Type B pancreatic cell (in vitro differentiated cells): ENCODE measurements at regions not wholly inside any gene's neighbourhood (a gene's known extent, or its start where the extent isn't known, plus 50 kb on each side); places are given as distances from the start of the nearest gene placed in this dataset.
"Not testable (repeated sequence)": the region's sequence is repeated elsewhere in the genome, so short reads cannot be mapped to it uniquely, and the experiment has no call there.

Experiments used
- DNase-seq: peaks from one replicate; pipeline ENCODE4 v3.0.0; 2021; ENCODE audit warnings: mixed read lengths; ENCODE audit not compliant: unreplicated experiment; ENCODE audit errors: extremely low spot score
- H3K27ac Mint-ChIP-seq: 2 replicates; pipeline ENCODE4 v1.8.0; 2021; ENCODE audit warnings: mild to moderate bottlenecking, mixed read lengths
- H3K27me3 Mint-ChIP-seq: 2 replicates; pipeline ENCODE4 v1.8.0; 2021; ENCODE audit warnings: mixed read lengths
- H3K36me3 Mint-ChIP-seq: 2 replicates; pipeline ENCODE4 v1.8.0; 2021; ENCODE audit warnings: mixed read lengths
- H3K4me1 Mint-ChIP-seq: one replicate; pipeline ENCODE4 v1.8.0; 2021; ENCODE audit warnings: mixed read lengths; ENCODE audit not compliant: unreplicated experiment
- H3K4me3 Mint-ChIP-seq: 2 replicates; pipeline ENCODE4 v1.8.0; 2021; ENCODE audit warnings: mild to moderate bottlenecking, mixed read lengths
- H3K9me3 Mint-ChIP-seq: 2 replicates; pipeline ENCODE4 v1.8.0; 2021; ENCODE audit warnings: mixed read lengths
- TF ChIP-seq, protein P1 (sequence below): fragments of 200-600 bp; sonication (generic); conservative IDR thresholded peaks from 2 replicates; pipeline ENCODE4 v1.5.0; 2021; ENCODE audit warnings: antibody characterized with exemption, mild to moderate bottlenecking

DNA sequence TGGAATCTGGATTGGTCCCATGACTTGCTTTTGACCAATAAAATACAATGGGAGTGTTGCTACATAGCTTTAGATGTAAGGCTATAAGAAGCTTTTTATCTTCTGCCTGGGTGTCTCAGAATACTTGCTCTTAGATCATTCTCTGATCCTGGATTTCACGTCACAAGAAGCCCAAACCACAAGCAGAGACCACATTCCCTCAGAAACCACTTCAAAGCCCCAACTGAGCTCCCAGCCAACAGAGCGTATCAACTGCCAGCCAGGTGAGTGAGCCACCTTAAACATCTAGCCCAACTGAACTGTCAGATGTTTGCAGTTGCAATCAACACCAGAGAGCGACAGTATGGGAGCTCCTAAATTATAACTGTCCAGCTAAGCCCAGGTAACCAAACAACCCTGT is 687.1 kb downstream of the TLE1 start:
- Mint-ChIP-seq H3K36me3 (no peaks in the 10 kb centered on the region), H3K27ac (no peak overlapping the region)
- no peak for DNase-seq

GRCh38 chr9:80995759-80996158 is 693.6 kb downstream of the TLE1 start:
- H3K27me3 Mint-ChIP-seq = no peaks in the 10 kb centered on the region
- no peaks in the 10 kb centered on the region for H3K4me1 Mint-ChIP-seq
- TF ChIP-seq, protein P1, sequence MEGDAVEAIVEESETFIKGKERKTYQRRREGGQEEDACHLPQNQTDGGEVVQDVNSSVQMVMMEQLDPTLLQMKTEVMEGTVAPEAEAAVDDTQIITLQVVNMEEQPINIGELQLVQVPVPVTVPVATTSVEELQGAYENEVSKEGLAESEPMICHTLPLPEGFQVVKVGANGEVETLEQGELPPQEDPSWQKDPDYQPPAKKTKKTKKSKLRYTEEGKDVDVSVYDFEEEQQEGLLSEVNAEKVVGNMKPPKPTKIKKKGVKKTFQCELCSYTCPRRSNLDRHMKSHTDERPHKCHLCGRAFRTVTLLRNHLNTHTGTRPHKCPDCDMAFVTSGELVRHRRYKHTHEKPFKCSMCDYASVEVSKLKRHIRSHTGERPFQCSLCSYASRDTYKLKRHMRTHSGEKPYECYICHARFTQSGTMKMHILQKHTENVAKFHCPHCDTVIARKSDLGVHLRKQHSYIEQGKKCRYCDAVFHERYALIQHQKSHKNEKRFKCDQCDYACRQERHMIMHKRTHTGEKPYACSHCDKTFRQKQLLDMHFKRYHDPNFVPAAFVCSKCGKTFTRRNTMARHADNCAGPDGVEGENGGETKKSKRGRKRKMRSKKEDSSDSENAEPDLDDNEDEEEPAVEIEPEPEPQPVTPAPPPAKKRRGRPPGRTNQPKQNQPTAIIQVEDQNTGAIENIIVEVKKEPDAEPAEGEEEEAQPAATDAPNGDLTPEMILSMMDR = no peak
- no peaks in the 10 kb centered on the region for H3K36me3 Mint-ChIP-seq
- no peaks in the 10 kb centered on the region for H3K9me3 Mint-ChIP-seq
- DNase-seq = no peak
- H3K4me3 Mint-ChIP-seq = no peak overlapping the region
- no peak overlapping the region for H3K27ac Mint-ChIP-seq

More for the DNA sequence above, 687.1 kb downstream of the TLE1 start:
- TF ChIP-seq, protein P1 = no peak
- H3K27me3 Mint-ChIP-seq = no peaks in the 10 kb centered on the region
- H3K9me3 Mint-ChIP-seq = no peaks in the 10 kb centered on the region
- H3K4me3 Mint-ChIP-seq = no peak overlapping the region
- H3K4me1 Mint-ChIP-seq = no peaks in the 10 kb centered on the region

DNA sequence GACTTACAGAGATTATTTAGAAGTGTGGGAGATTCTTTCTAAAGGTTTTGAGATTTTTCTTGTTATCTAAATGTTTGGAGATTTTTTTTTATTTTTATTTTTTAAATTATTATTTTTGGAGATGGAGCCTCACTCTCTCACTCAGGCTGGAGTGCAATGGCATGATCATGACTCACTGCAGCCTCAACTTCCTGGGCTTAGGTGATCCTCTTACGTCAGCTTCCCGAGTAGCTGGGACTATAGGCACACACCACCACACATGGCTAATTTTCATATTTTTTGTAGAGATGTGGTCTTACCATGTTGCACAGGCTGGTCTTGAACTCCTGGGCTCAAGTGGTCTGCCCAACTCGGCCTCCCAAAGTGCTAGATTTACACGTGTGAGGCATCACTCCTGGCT is 694.5 kb downstream of the TLE1 start:
- H3K27me3 Mint-ChIP-seq = no peaks in the 10 kb centered on the region
- H3K4me3 Mint-ChIP-seq = no peak overlapping the region
- H3K4me1 Mint-ChIP-seq = no peaks in the 10 kb centered on the region
- no peaks in the 10 kb centered on the region for H3K36me3 Mint-ChIP-seq
- no peaks in the 10 kb centered on the region for H3K9me3 Mint-ChIP-seq
- TF ChIP-seq, protein P1 = no peak
- no peak overlapping the region for H3K27ac Mint-ChIP-seq
- no peak for DNase-seq

- DNase-seq, H3K4me1 Mint-ChIP-seq, H3K27ac Mint-ChIP-seq, H3K4me3 Mint-ChIP-seq, H3K27me3 Mint-ChIP-seq, H3K36me3 Mint-ChIP-seq: not testable (repeated sequence)
- H3K9me3 Mint-ChIP-seq = peaks cover 11% of the 10 kb centered on the region
Observed at GRCh38 chr9:80985595-80985994, 703.8 kb downstream of the TLE1 start.

DNA sequence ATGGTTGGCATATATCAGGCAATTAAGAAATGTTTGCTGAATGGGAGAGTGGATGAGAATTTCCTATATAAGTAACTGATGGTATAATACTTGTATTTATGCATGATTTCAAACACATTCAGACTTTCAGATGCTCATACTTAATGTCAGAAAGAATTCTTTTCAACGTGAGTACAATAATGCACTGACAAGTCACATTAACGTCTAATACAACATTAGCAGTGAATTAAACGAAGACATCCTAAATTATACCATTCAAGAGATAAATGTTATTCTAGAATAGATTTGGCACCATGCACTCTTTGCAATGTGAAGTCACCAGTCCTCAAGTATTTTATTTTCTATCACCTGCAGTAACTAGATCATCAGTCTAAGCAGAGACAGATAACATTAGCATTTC is 712.9 kb downstream of the TLE1 start:
- H3K27me3 Mint-ChIP-seq = no peaks in the 10 kb centered on the region
- no peak overlapping the region for H3K27ac Mint-ChIP-seq
- peaks cover 20% of the 10 kb centered on the region for H3K9me3 Mint-ChIP-seq
- no peaks in the 10 kb centered on the region for H3K36me3 Mint-ChIP-seq
- TF ChIP-seq, protein P1 = no peak
- H3K4me3 Mint-ChIP-seq = no peak overlapping the region
- no peaks in the 10 kb centered on the region for H3K4me1 Mint-ChIP-seq
- DNase-seq = no peak

- not testable (repeated sequence) for H3K4me3 Mint-ChIP-seq, H3K27me3 Mint-ChIP-seq, H3K27ac Mint-ChIP-seq, H3K4me1 Mint-ChIP-seq, DNase-seq, H3K36me3 Mint-ChIP-seq
- peaks cover 14% of the 10 kb centered on the region for H3K9me3 Mint-ChIP-seq
Observed at GRCh38 chr9:80970377-80970776, 719.0 kb downstream of the TLE1 start.

GRCh38 chr9:80968611-80969010 is 720.7 kb downstream of the TLE1 start:
- Mint-ChIP-seq H3K9me3 (peaks cover 7% of the 10 kb centered on the region), H3K36me3 (no peaks in the 10 kb centered on the region), H3K4me3 (no peak overlapping the region), H3K27me3 (no peaks in the 10 kb centered on the region), H3K27ac (no peak overlapping the region), H3K4me1 (peaks cover 6% of the 10 kb centered on the region)
- no peak for DNase-seq
- TF ChIP-seq, protein P1 = no peak
